Tibial artery (tissue), 4 donors: ENCODE measurements at regions not wholly inside any gene's neighbourhood (a gene's known extent, or its start where the extent isn't known, plus 50 kb on each side); places are given as distances from the start of the nearest gene placed in this dataset.

Experiments used
- DNase-seq, 2 donors: peaks; one replicate each; pipeline ENCODE4 v3.0.0-alpha.2; 2019
- H3K27ac ChIP-seq, 2 donors: fragments of 200-600 bp; sonication (generic) in 1 of 2; 1 replicate in 1 of 2; 2 replicates in 1 of 2; pipeline ENCODE4 v1.5.1; 2018 to 2019; ENCODE audit warnings: mild to moderate bottlenecking in 1 of 2
- H3K27me3 ChIP-seq, 2 donors: fragments of 200-600 bp; sonication (generic) in 1 of 2; one replicate each; pipeline versions ENCODE4 v1.5.1 to v1.6.0; 2016 to 2019
- H3K36me3 ChIP-seq, 3 donors: fragments of 200-600 bp; sonication (generic) in 2 of 3; one replicate each; pipeline ENCODE4 v1.5.1; 2016 to 2019; ENCODE audit warnings: mild to moderate bottlenecking in 2 of 3
- H3K4me1 ChIP-seq, 4 donors: fragments of 200-600 bp; sonication (generic) in 2 of 4; 1 replicate in 3 of 4; 2 replicates in 1 of 4; pipeline ENCODE4 v1.5.1; 2016 to 2019
- H3K4me3 ChIP-seq, 2 donors: fragments of 200-600 bp; sonication (generic) in 1 of 2; 1 replicate in 1 of 2; 2 replicates in 1 of 2; pipeline ENCODE4 v1.5.1; 2018 to 2019; ENCODE audit warnings: mild to moderate bottlenecking in 2 of 2
- H3K9me3 ChIP-seq, 3 donors: fragments of 200-600 bp; sonication (generic) in 1 of 3; one replicate each; pipeline ENCODE4 v1.5.1; 2016 to 2019
- CTCF ChIP-seq, 2 experiments: fragments of 200-600 bp in 1 of 2; fragments of 450-650 bp in 1 of 2; IDR thresholded peaks; one replicate each; pipeline ENCODE4 v1.5.1; 2017 to 2019; ENCODE audit warnings: antibody characterized with exemption in 2 of 2, mild to moderate bottlenecking in 1 of 2, moderate library complexity in 1 of 2
- intact Hi-C: fragments of 100-400 bp; cut with DNase I; formaldehyde crosslinking; loops from one replicate; pipeline ENCODE4 v1.15.0; 2023; ENCODE audit warnings: low total_unique reads

- TF ChIP-seq CTCF (IDR thresholded peaks at IDR 0.05): no peak
- H3K27me3 ChIP-seq: no peaks in the 10 kb centered on the region
- no peaks in the 10 kb centered on the region for H3K4me1 ChIP-seq
- no peaks in the 10 kb centered on the region for H3K36me3 ChIP-seq
- H3K9me3 ChIP-seq: no peaks in the 10 kb centered on the region
- H3K4me3 ChIP-seq: no peak overlapping the region
- no peak overlapping the region for H3K27ac ChIP-seq
- no peak for DNase-seq
- intact Hi-C loops: no loop called here
Measured at GRCh38 chr18:1408376-1408775, 503.7 kb downstream of the ADCYAP1 start.

- Histone ChIP-seq H3K9me3 (no peaks in the 10 kb centered on the region), H3K36me3 (no peaks in the 10 kb centered on the region), H3K27me3 (no peaks in the 10 kb centered on the region), H3K4me1 (no peaks in the 10 kb centered on the region), H3K4me3 (no peak overlapping the region), H3K27ac (no peak overlapping the region)
- intact Hi-C loops: no loop called here
- no peak for DNase-seq
- no peak for TF ChIP-seq CTCF (IDR thresholded peaks at IDR 0.05)
Measured at GRCh38 chr18:1412655-1413322, 508.1 kb downstream of the ADCYAP1 start.

- DNase-seq: no peak
- Histone ChIP-seq H3K9me3 (no peaks in the 10 kb centered on the region), H3K4me1 (no peaks in the 10 kb centered on the region), H3K27ac (no peak overlapping the region), H3K36me3 (no peaks in the 10 kb centered on the region), H3K4me3 (no peak overlapping the region), H3K27me3 (no peaks in the 10 kb centered on the region)
- TF ChIP-seq CTCF (IDR thresholded peaks at IDR 0.05): no peak
- intact Hi-C loops: no loop called here
Measured at GRCh38 chr18:1413323-1413675, 508.6 kb downstream of the ADCYAP1 start.

- Histone ChIP-seq H3K27me3 (no peaks in the 10 kb centered on the region), H3K36me3 (no peaks in the 10 kb centered on the region), H3K4me1 (no peaks in the 10 kb centered on the region), H3K9me3 (no peaks in the 10 kb centered on the region), H3K27ac (no peak overlapping the region), H3K4me3 (no peak overlapping the region)
- intact Hi-C loops: no loop called here
- DNase-seq: no peak
- TF ChIP-seq CTCF (IDR thresholded peaks at IDR 0.05): no peak
Measured at GRCh38 chr18:1416074-1416473, 511.4 kb downstream of the ADCYAP1 start.

GRCh38 chr18:1421502-1421901 is 516.8 kb downstream of the ADCYAP1 start:
- Histone ChIP-seq H3K9me3 (no peaks in the 10 kb centered on the region), H3K27me3 (no peaks in the 10 kb centered on the region), H3K4me1 (no peaks in the 10 kb centered on the region), H3K4me3 (no peak overlapping the region), H3K27ac (no peak overlapping the region), H3K36me3 (no peaks in the 10 kb centered on the region)
- intact Hi-C loops: no loop called here
- TF ChIP-seq CTCF (IDR thresholded peaks at IDR 0.05): no peak
- DNase-seq: no peak

GRCh38 chr18:1422634-1423033 is 518.0 kb downstream of the ADCYAP1 start:
- TF ChIP-seq CTCF (IDR thresholded peaks at IDR 0.05): no peak
- Histone ChIP-seq H3K27ac (no peak overlapping the region), H3K4me3 (no peak overlapping the region), H3K36me3 (no peaks in the 10 kb centered on the region), H3K9me3 (no peaks in the 10 kb centered on the region), H3K4me1 (no peaks in the 10 kb centered on the region), H3K27me3 (no peaks in the 10 kb centered on the region)
- intact Hi-C loops: no loop called here
- DNase-seq: no peak
